GM21528 (cell line): ENCODE measurements at regions not wholly inside any gene's neighbourhood (a gene's known extent, or its start where the extent isn't known, plus 50 kb on each side); places are given as distances from the start of the nearest gene placed in this dataset.

ENCODE experiments used
- ATAC-seq: cut with Tn5 transposase; IDR thresholded peaks from one replicate; pipeline ENCODE4 v1.9.1; 2021; ENCODE audit warnings: mild to moderate bottlenecking, moderate library complexity; ENCODE audit not compliant: unreplicated experiment, low FRiP score

- ATAC-seq, result no peak
Measured at GRCh38 chr18:44175891-44176290, 504.8 kb upstream of the SETBP1 start.

- ATAC-seq, result no peak
Measured at GRCh38 chr18:44178476-44178875, 502.2 kb upstream of the SETBP1 start.

GRCh38 chr18:44179693-44180092 is 501.0 kb upstream of the SETBP1 start:
- ATAC-seq, result no peak

GRCh38 chr18:44180683-44181082 is 500.0 kb upstream of the SETBP1 start:
- ATAC-seq, result no peak

GRCh38 chr18:44181951-44182747 is 498.5 kb upstream of the SETBP1 start:
- ATAC-seq, result no peak

- no peak for ATAC-seq
Measured at GRCh38 chr18:44186001-44186400, 494.7 kb upstream of the SETBP1 start.

- ATAC-seq, result no peak
Measured at GRCh38 chr18:44187090-44187489, 493.6 kb upstream of the SETBP1 start.

DNA sequence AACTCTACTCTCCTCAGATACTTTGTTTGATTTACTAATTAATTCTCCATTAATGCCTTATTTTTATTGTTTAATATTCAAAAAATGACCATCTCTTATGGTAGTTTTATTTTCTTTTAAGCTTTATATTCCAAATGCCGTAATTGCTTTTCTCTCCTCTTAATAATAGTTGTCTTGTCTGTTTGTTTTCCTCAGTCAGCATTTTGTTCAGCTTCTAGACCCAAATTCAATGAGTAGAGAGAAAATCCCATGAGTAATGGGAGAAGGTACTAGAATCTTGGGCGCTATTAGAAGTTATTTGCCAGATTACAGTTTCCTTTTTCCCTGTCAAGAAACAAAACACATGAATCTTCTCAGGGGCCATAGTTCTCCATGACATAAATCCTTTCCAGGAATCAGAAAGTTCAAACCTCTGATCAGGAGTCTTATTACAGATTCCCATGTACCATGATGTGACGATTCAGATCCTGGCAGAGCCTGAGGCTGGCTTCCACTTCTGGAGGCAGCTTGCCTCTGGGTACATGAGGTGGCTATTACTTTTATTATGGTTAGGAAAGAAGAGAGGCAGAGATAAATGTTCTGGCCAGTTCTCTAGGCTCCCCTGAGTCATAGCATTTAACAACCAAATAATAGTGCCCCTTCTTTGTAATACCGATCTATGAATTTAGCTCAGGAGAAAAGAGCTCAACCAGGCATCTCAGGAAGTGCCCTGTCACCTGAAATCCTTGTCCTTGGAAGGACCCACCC is 485.1 kb upstream of the SETBP1 start:
- ATAC-seq, result no peak

DNA sequence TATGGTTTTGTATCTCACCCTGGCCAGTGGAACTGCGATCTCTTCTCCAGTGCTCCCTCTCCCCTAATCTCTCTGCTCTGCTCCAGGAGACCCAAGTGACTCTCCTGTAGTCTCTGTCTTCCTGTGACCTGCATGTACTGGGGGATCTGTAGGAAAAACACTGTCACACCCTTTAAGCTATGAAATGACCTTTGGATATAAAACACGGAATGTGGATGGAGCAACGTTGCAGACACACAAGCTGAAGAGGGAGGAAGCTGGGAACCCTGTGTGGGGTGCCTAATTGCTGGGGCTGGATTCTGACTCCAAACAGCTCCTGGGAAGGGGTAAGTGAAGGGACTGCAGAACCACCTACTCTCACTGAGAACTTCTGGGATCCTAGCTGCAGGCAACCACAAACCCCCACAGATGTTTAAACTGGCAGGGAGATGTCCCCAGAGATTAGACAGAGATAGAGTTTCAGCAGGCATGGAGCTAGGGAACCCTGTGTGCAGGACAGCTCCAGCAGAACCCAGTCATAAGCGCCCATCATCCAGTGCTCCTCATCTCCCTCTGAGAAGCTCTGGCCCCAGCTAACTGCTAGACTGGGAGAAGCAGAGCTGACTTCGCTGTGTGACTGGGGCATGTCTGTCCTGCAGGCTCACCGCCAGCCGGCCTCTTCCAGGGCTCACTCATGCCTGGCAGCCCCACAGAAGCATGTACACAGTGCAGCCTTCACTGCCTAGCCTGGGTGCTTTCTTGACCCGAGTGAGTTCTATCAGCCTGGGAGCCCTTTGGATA is 482.7 kb upstream of the SETBP1 start:
- no peak for ATAC-seq

GRCh38 chr18:44198612-44199284 is 481.9 kb upstream of the SETBP1 start:
- ATAC-seq, result no peak

DNA sequence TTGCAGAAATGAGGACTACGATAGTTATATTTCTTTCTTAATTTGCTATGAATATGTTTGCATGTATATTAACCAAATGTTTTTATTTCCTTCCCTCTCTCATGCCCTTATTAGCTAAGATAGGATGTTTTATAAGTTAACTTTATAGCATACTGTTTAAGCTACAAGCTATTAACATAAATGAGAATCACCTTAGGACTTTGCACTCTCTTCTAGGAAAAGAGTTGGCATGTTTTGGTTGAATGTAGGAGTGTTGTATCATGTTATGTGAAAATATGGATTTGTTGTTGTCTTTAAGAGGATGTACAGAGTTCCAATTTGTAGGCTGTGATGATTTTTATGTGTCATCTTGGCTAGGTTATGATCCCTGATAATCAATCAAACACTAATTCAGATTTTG is 467.4 kb upstream of the SETBP1 start:
- ATAC-seq, result no peak

GRCh38 chr18:44214396-44214795 is 466.3 kb upstream of the SETBP1 start:
- no peak for ATAC-seq

DNA sequence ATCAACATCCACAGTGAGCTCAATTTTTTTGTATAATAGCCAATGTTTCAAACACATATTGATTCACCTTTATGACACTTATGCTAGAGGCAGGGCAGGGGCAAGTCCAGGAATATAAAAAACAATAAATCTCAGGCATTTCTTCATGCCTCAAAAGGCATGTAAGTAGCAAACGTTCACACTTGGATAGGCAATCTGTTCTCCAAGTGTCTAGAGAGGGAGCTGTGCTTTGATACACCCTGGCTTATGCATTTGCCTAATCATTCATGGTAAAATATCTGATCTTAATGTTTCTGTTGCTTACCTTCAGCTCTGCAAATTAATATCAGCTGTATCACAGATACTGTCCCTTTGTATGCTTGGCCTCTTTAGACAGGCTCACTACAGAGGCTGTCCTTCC is 464.5 kb upstream of the SETBP1 start:
- no peak for ATAC-seq

GRCh38 chr18:44227501-44227900 is 453.2 kb upstream of the SETBP1 start:
- ATAC-seq, result no peak

DNA sequence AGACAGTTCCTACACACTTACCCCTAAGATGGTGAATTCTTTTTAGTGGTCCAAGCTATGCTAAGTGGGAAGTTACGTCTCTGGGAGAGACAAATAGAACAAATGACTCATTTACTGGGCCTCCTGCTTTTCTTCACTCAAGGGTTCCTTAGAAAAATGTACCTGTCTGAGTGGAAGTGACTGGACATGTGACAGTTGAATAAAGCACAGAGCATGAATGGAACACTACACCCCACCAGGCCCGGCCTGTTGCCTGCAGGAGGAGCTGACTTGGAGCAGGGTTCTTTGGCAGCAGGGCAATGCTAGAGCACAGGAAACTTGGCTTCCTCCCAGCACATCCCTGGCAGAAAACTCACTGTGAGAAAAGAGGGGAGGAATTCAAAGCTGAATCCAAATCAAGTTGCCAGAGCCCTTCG is 451.0 kb upstream of the SETBP1 start:
- no peak for ATAC-seq

- ATAC-seq, result no peak
Measured at GRCh38 chr18:44231936-44232335, 448.8 kb upstream of the SETBP1 start.

GRCh38 chr18:44232500-44232899 is 448.2 kb upstream of the SETBP1 start:
- ATAC-seq, result no peak

DNA sequence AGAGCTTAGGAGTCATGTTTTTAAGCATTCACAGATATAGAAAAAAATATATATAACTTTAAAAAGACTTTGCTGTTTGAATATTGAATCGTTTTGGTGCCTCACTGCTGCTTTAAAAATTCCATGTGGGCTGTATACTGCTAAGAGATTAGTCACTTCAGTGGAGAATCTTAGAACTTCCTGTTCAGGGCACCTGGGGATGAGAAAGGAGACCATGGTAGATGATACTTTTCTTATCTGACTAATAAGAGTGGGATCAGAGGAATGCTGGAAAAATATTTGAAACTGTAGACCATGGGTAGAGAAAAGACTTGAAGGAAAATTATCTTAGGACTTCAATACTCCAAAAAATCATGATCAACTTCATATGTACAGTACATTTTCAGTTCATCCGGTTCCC is 442.2 kb upstream of the SETBP1 start:
- ATAC-seq, result no peak

- no peak for ATAC-seq
Measured at GRCh38 chr18:44238911-44239310, 441.8 kb upstream of the SETBP1 start.

DNA sequence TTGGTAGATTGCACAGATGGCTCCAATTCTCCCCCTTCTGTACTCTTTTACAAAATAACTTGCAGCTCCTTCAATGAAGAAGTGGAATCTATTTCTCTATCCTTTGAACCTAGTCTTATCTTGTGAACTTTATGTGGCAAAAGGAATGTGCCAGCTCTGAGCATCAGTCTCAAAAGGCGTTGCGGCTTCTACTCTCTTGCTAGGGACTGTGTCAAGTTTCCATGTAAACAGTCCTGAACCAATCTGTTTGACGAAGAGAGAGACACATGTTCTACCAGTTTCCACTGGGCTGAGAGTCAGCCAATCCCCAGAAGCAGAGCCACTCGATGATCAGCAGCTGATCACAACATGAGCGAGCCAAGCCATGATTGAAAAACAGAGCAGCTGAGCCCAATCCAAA is 439.7 kb upstream of the SETBP1 start:
- ATAC-seq, result no peak

DNA sequence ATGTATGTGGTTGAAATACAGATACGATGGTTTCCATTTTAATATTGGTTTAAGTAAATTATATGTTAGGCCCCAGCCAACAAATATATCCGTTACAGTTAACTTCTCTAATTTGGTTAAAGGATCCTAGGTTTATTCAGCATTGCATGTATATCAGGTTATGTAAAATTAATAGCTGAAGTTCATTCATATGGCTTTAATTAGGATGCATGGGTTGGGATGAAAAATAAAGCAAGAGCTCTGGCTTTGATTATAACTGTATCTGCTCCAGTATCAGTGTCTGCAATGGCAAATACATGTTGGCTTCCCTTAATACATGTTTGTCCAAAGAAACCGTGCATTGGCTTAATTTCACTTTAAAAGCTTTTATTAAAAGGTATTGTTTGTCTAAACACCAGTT is 435.7 kb upstream of the SETBP1 start:
- ATAC-seq, result no peak
